ENCODE measurements at regions not wholly inside any gene's neighbourhood (a gene's known extent, or its start where the extent isn't known, plus 50 kb on each side); places are given as distances from the start of the nearest gene placed in this dataset.

DNA sequence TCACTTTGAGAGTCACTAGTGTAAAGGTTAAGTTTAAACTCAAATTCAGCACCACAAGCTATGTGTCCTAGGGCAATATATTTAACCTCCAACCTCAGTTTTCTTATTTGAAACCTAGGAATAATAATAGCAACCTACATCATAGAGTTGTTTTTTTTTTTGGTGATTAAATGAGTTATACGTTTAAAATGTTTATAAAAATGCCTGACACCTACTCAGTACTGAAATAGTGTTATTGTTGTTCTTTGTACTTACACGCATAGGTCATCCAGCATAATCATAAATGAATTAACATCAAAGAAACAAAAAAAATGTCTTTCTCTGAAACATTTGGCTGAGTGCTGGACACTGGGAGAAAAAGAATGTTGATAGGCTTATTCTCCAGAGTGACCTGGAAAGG, 266.8 kb upstream of the PRMT6 start:
- Histone ChIP-seq H3K4me2 (ENCODE audit: insufficient read depth, low read length) (no peak overlapping the region), H2AFZ (ENCODE audit: low read depth, low read length) (no peak overlapping the region), H3K9me1 (replicated peaks; ENCODE audit: control insufficient read depth, extremely low read depth, insufficient read depth, low read length) (no peaks in the 10 kb centered on the region), H3K27me3 (ENCODE audit: control insufficient read depth in 2 of 2, insufficient read depth in 2 of 2, low read length in 2 of 2) (no peaks in the 10 kb centered on the region), H3K4me1 (ENCODE audit: control insufficient read depth, extremely low read depth, insufficient read depth, low read length) (no peaks in the 10 kb centered on the region), H3K79me2 (ENCODE audit: control insufficient read depth, insufficient read depth, low read length) (no peaks in the 10 kb centered on the region), H3K4me3 (replicated peaks in 1 of 3; ENCODE audit: insufficient read depth in 1 of 3, low read depth in 1 of 3, low read length in 3 of 3) (no peak overlapping the region), H3K36me3 (ENCODE audit: control insufficient read depth in 2 of 2, extremely low read depth in 1 of 2, insufficient read depth in 2 of 2, low read length in 2 of 2) (no peaks in the 10 kb centered on the region), H4K20me1 (replicated peaks; ENCODE audit: control insufficient read depth, extremely low read depth, insufficient read depth, low read length) (no peaks in the 10 kb centered on the region), H3K9ac (replicated peaks; ENCODE audit: extremely low read depth, insufficient read depth, low read length) (no peak overlapping the region), H3K9me3 (replicated peaks; ENCODE audit: control insufficient read depth, insufficient read depth, low read length) (peaks cover 3% of the 10 kb centered on the region), H3K27ac (ENCODE audit: insufficient read depth, low read depth, low read length) (no peak overlapping the region)
- dilution Hi-C loops (cut with MboI; ENCODE audit: extremely low pct_ligation_motif_present, low sequenced_read_pairs) (no loop called here), intact Hi-C loops (cut with micrococcal nuclease) (no loop called here)
- POLR2A ChIA-PET, result no interaction called here
- no peak for FAIRE-seq
- DNase-seq (ENCODE audit: low read depth, low spot score), result no peak
- no TSS peak for BruUV-seq (replicated peaks)
- TF ChIP-seq GATA2 (IDR thresholded peaks at IDR 0.05; ENCODE audit: insufficient read depth, insufficient read length, low read depth, low read length) (no peak), POLR2AphosphoS5 (IDR thresholded peaks at IDR 0.05; ENCODE audit: insufficient read depth, low read depth, low read length) (no peak), JUN (IDR thresholded peaks at IDR 0.05; ENCODE audit: borderline replicate concordance, insufficient read depth, insufficient read length, low read depth) (no peak), MYC (IDR thresholded peaks at IDR 0.05; ENCODE audit: low read depth, low read length) (no peak), FOS (IDR thresholded peaks at IDR 0.05; ENCODE audit: borderline replicate concordance, insufficient read depth, low read length) (no peak), EZH2 (IDR thresholded peaks at IDR 0.05; ENCODE audit: borderline replicate concordance, low read depth, low read length, severe bottlenecking) (no peak), POLR2A (IDR thresholded peaks at IDR 0.05; ENCODE audit: low read depth, low read length) (no peak)
- TF ChIP-seq, protein P1, sequence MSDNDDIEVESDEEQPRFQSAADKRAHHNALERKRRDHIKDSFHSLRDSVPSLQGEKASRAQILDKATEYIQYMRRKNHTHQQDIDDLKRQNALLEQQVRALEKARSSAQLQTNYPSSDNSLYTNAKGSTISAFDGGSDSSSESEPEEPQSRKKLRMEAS (IDR thresholded peaks at IDR 0.05; ENCODE audit: insufficient read depth, insufficient read length), result no peak
- TF ChIP-seq, protein P2, sequence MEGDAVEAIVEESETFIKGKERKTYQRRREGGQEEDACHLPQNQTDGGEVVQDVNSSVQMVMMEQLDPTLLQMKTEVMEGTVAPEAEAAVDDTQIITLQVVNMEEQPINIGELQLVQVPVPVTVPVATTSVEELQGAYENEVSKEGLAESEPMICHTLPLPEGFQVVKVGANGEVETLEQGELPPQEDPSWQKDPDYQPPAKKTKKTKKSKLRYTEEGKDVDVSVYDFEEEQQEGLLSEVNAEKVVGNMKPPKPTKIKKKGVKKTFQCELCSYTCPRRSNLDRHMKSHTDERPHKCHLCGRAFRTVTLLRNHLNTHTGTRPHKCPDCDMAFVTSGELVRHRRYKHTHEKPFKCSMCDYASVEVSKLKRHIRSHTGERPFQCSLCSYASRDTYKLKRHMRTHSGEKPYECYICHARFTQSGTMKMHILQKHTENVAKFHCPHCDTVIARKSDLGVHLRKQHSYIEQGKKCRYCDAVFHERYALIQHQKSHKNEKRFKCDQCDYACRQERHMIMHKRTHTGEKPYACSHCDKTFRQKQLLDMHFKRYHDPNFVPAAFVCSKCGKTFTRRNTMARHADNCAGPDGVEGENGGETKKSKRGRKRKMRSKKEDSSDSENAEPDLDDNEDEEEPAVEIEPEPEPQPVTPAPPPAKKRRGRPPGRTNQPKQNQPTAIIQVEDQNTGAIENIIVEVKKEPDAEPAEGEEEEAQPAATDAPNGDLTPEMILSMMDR (IDR thresholded peaks at IDR 0.05; ENCODE audit: extremely low read depth in 1 of 2, insufficient read depth in 1 of 2, low read depth in 1 of 2, low read length in 2 of 2), result no peak
- CTCF ChIA-PET, result no interaction called here

Data from endothelial cell of umbilical vein (primary cell).